ENCODE measurements at regions not wholly inside any gene's neighbourhood (a gene's known extent, or its start where the extent isn't known, plus 50 kb on each side); places are given as distances from the start of the nearest gene placed in this dataset.

DNA sequence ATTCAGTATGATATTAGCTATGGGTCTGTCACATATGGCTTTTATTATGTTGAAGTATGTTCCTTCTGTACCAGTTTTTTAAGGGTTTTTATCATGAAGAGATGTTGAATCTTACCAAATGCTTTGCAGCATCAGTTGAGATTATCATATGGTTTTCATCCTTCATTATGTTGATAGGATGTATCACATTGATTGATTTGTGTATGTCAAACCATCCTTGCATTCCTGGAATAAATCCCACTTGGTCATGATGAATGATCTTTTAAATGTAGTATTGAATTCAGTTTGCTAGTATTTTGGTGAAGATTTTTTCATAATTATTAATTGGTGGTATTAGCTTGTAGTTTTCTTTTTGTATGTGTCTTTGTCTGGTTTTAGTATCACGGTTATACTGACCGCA is 185.9 kb downstream of the MBL2 start:
- TF ChIP-seq POLR2A (IDR thresholded peaks at IDR 0.05; ENCODE audit: low read depth, low read length): no peak
- no peak for TF ChIP-seq MXI1 (IDR thresholded peaks at IDR 0.05; ENCODE audit: borderline replicate concordance, low read depth, low read length)
- no peak for TF ChIP-seq RAD21 (IDR thresholded peaks at IDR 0.05; ENCODE audit: low read length)
- no peak for TF ChIP-seq SMC3 (IDR thresholded peaks at IDR 0.05; ENCODE audit: low read depth, low read length)
- TF ChIP-seq, protein P1, sequence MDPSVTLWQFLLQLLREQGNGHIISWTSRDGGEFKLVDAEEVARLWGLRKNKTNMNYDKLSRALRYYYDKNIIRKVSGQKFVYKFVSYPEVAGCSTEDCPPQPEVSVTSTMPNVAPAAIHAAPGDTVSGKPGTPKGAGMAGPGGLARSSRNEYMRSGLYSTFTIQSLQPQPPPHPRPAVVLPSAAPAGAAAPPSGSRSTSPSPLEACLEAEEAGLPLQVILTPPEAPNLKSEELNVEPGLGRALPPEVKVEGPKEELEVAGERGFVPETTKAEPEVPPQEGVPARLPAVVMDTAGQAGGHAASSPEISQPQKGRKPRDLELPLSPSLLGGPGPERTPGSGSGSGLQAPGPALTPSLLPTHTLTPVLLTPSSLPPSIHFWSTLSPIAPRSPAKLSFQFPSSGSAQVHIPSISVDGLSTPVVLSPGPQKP (IDR thresholded peaks at IDR 0.05; ENCODE audit: borderline replicate concordance, low read depth, low read length): no peak
- no peak for TF ChIP-seq MAFK (IDR thresholded peaks at IDR 0.05; ENCODE audit: low read depth, low read length)
- Histone ChIP-seq H3K56ac (ENCODE audit: extremely low read depth, insufficient read depth, low read length) (no peak overlapping the region), H3K14ac (replicated peaks; ENCODE audit: low read depth, low read length) (no peak overlapping the region), H3K9me1 (ENCODE audit: insufficient read depth, low read length) (no peaks in the 10 kb centered on the region), H4K91ac (ENCODE audit: insufficient read depth, low read depth, low read length) (no peak overlapping the region), H2AK5ac (ENCODE audit: low read depth, low read length) (no peak overlapping the region), H3K79me1 (ENCODE audit: low read depth in 1 of 2, low read length in 2 of 2) (no peaks in the 10 kb centered on the region), H3K27ac (ENCODE audit: insufficient read depth, low read length) (no peak overlapping the region), H3K4me2 (ENCODE audit: low read depth, low read length) (no peak overlapping the region), H2AFZ (replicated peaks; ENCODE audit: low read length, poor library complexity) (no peak overlapping the region), H3K36me3 (ENCODE audit: control insufficient read depth, insufficient read depth, low read length) (no peaks in the 10 kb centered on the region), H4K5ac (ENCODE audit: low read depth, low read length) (no peak overlapping the region), H4K8ac (ENCODE audit: low read depth in 2 of 2, low read length in 2 of 2) (no peak overlapping the region), H3K9me3 (ENCODE audit: control insufficient read depth, insufficient read depth, low read length) (no peaks in the 10 kb centered on the region), H3K4ac (ENCODE audit: low read depth, low read length) (no peak overlapping the region), H3K18ac (ENCODE audit: low read depth, low read length) (no peak overlapping the region), H3K23ac (ENCODE audit: low read depth, low read length) (no peak overlapping the region), H4K20me1 (ENCODE audit: insufficient read depth, low read length) (no peaks in the 10 kb centered on the region), H3K4me3 (ENCODE audit: insufficient read depth, low read depth, low read length) (no peak overlapping the region), H3K4me1 (ENCODE audit: control insufficient read depth, insufficient read depth, low read length) (no peaks in the 10 kb centered on the region), H2BK120ac (ENCODE audit: low read depth, low read length) (no peak overlapping the region), H2AK9ac (replicated peaks; ENCODE audit: low read depth, low read length, poor library complexity) (no peak overlapping the region), H2BK15ac (ENCODE audit: low read depth, low read length) (no peak overlapping the region), H3K9ac (ENCODE audit: low read depth, low read length) (no peak overlapping the region), H2BK20ac (ENCODE audit: low read depth, low read length) (no peak overlapping the region), H2BK5ac (ENCODE audit: low read depth, low read length, poor library complexity, severe bottlenecking) (no peak overlapping the region), H3K27me3 (ENCODE audit: control insufficient read depth, insufficient read depth, low read length) (no peaks in the 10 kb centered on the region)
- DNase-seq (no peak), ATAC-seq (ENCODE audit: low read depth) (no peak)
- POLR2A ChIA-PET (ENCODE audit: unreplicated experiment): no interaction called here
- in situ Hi-C loops (cut with MboI; ENCODE audit: low sequenced_read_pairs) (no loop called here), intact Hi-C loops (cut with micrococcal nuclease) (no loop called here), dilution Hi-C loops (cut with HindIII; ENCODE audit: low sequenced_read_pairs, unreplicated experiment) (no loop called here)
- CTCF ChIA-PET: interaction anchor here (0.6 to 1.2 kb wide), 2 partner anchors 8 to 100 kb away, joined by 3 to 4 read pairs; no protein-coding TSS in a partner anchor
- BruUV-seq (replicated peaks): no TSS peak
- WGBS, 2 experiments (ENCODE audit: extremely low coverage in 2 of 2, insufficient read length in 1 of 2): no CpG with 5 or more reads among the region's 2 CpGs

Data from IMR-90 (cell line).